HepG2 (cell line): ENCODE measurements at regions not wholly inside any gene's neighbourhood (a gene's known extent, or its start where the extent isn't known, plus 50 kb on each side); places are given as distances from the start of the nearest gene placed in this dataset.

Experiments
- DDIT3 ChIP-seq: sonication (generic); formaldehyde crosslinking; IDR thresholded peaks from 2 replicates; pipeline ENCODE4 v1.4.0; 2020; ENCODE audit warnings: mild to moderate bottlenecking, missing genetic modification reagents
- FOSL1 ChIP-seq: sonication (generic); formaldehyde crosslinking; IDR thresholded peaks from 2 replicates; pipeline ENCODE4 v1.9.0; 2021; ENCODE audit warnings: missing genetic modification reagents, borderline replicate concordance
- HIC2 ChIP-seq: sonication (generic); formaldehyde crosslinking; IDR thresholded peaks from 2 replicates; pipeline ENCODE4 v1.9.0; 2022; ENCODE audit warnings: low read depth, missing genetic modification reagents
- NFRKB ChIP-seq: fragments of 450-650 bp; IDR thresholded peaks from 2 replicates; pipeline ENCODE4 v1.6.1; 2017
- RAD21 ChIP-seq: fragments of 450-650 bp; formaldehyde crosslinking; IDR thresholded peaks from 2 replicates; pipeline ENCODE4 v1.5.0; 2020; ENCODE audit warnings: mild to moderate bottlenecking
- RFXAP ChIP-seq: sonication (generic); formaldehyde crosslinking; IDR thresholded peaks from 2 replicates; pipeline ENCODE4 v1.4.0; 2020; ENCODE audit warnings: missing genetic modification reagents, borderline replicate concordance
- SRSF9 ChIP-seq: fragments of 200-400 bp; formaldehyde crosslinking; IDR thresholded peaks from 2 replicates; pipeline ENCODE4 v1.6.1; 2018; ENCODE audit warnings: borderline replicate concordance, mild to moderate bottlenecking, low read depth, low read length; ENCODE audit not compliant: insufficient read depth, poor library complexity, severe bottlenecking
- STAT5B ChIP-seq: sonication (generic); formaldehyde crosslinking; IDR thresholded peaks from 2 replicates; pipeline ENCODE4 v1.4.0; 2020; ENCODE audit warnings: missing genetic modification reagents
- TARDBP ChIP-seq: sonication (generic); formaldehyde crosslinking; IDR thresholded peaks from 2 replicates; pipeline ENCODE4 v1.8.0; 2022; ENCODE audit warnings: mild to moderate bottlenecking, missing genetic modification reagents
- ZBTB44 ChIP-seq: sonication (generic); formaldehyde crosslinking; IDR thresholded peaks from 2 replicates; pipeline ENCODE4 v1.4.0; 2020; ENCODE audit warnings: missing genetic modification reagents
- ZNF24 ChIP-seq: fragments of 450-650 bp; IDR thresholded peaks from 2 replicates; pipeline ENCODE4 v1.6.1; 2017; ENCODE audit warnings: antibody characterized with exemption, mild to moderate bottlenecking
- ZNF263 ChIP-seq: sonication (generic); formaldehyde crosslinking; IDR thresholded peaks from 2 replicates; pipeline ENCODE4 v1.4.0; 2020; ENCODE audit warnings: missing genetic modification reagents
- ZNF761 ChIP-seq: sonication (generic); formaldehyde crosslinking; conservative IDR thresholded peaks from 2 replicates; pipeline ENCODE4 v1.4.0; 2020; ENCODE audit warnings: mild to moderate bottlenecking, missing genetic modification reagents
- TF ChIP-seq, protein P1 (sequence below): sonication (generic); formaldehyde crosslinking; IDR thresholded peaks from 2 replicates; pipeline ENCODE4 v1.5.0; 2020; ENCODE audit warnings: mild to moderate bottlenecking, missing genetic modification reagents, moderate library complexity

GRCh38 chr2:240225131-240225530, 84.7 kb upstream of the OTOS start:
- no peak for TF ChIP-seq DDIT3
- no peak for TF ChIP-seq ZNF263 (CRISPR knock-in tag)
- no peak for TF ChIP-seq STAT5B (CRISPR knock-in tag)
- TF ChIP-seq ZNF24, result no peak
- no peak for TF ChIP-seq RFXAP
- no peak for TF ChIP-seq HIC2 (CRISPR knock-in tag)
- no peak for TF ChIP-seq TARDBP (CRISPR knock-in tag)
- TF ChIP-seq, protein P1, sequence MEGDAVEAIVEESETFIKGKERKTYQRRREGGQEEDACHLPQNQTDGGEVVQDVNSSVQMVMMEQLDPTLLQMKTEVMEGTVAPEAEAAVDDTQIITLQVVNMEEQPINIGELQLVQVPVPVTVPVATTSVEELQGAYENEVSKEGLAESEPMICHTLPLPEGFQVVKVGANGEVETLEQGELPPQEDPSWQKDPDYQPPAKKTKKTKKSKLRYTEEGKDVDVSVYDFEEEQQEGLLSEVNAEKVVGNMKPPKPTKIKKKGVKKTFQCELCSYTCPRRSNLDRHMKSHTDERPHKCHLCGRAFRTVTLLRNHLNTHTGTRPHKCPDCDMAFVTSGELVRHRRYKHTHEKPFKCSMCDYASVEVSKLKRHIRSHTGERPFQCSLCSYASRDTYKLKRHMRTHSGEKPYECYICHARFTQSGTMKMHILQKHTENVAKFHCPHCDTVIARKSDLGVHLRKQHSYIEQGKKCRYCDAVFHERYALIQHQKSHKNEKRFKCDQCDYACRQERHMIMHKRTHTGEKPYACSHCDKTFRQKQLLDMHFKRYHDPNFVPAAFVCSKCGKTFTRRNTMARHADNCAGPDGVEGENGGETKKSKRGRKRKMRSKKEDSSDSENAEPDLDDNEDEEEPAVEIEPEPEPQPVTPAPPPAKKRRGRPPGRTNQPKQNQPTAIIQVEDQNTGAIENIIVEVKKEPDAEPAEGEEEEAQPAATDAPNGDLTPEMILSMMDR (CRISPR knock-in tag), result no peak
- no peak for TF ChIP-seq ZNF761 (CRISPR knock-in tag)
- TF ChIP-seq FOSL1, result no peak
- TF ChIP-seq NFRKB, result no peak
- TF ChIP-seq ZBTB44 (CRISPR knock-in tag), result no peak
- TF ChIP-seq SRSF9, result no peak
- no peak for TF ChIP-seq RAD21 (CRISPR knock-in tag)
